A549 (cell line): ENCODE measurements at regions not wholly inside any gene's neighbourhood (a gene's known extent, or its start where the extent isn't known, plus 50 kb on each side); places are given as distances from the start of the nearest gene placed in this dataset.

Source experiments
- ATAC-seq, 2 experiments: fragments of 200-7000 bp in 1 of 2; fragments of >200 bp in 1 of 2; cut with Nextera tagmentation in 1 of 2; cut with Tn5 transposase in 1 of 2; 3 replicates each; pipeline versions ENCODE4 v1.8.0 to v1.9.1; 2018 to 2020; ENCODE audit warnings: mild to moderate bottlenecking in 1 of 2, moderate library complexity in 1 of 2
- CTCF ChIA-PET: fragments of 300-600 bp; sonication (Branson Sonifier 250); formaldehyde crosslinking; extraction: SDS; loops from one replicate; lab custom pipeline; 2021; ENCODE audit warnings: antibody characterized with exemption, inconsistent platforms; lab: Yijun Ruan, JAX
- POLR2A ChIA-PET: fragments of 350-600 bp; formaldehyde crosslinking; extraction: SDS; loops from one replicate; lab custom pipeline; 2021; ENCODE audit warnings: antibody characterized with exemption, inconsistent platforms; lab: Yijun Ruan, JAX
- DNase-seq, 2 experiments: peaks; one replicate each; pipeline versions ENCODE4 v3.0.0 to v3.0.0-alpha.2; 2011 to 2016; ENCODE audit warnings: low read depth in 1 of 2, low spot score in 1 of 2
- FAIRE-seq: peaks from 2 replicates; lab custom pipeline; 2011; peaks lifted over from hg19 to GRCh38; lab: Jason Lieb, UNC
- H3K27ac ChIP-seq, 2 experiments: fragments of >200 bp; sonication (Bioruptor Twin); formaldehyde crosslinking; 3 replicates each; pipeline ENCODE4 v1.5.1; 2016 to 2017
- H3K4me1 ChIP-seq: fragments of >200 bp; sonication (Bioruptor Twin); formaldehyde crosslinking; 3 replicates; pipeline ENCODE4 v1.6.1; 2016
- H3K4me2 ChIP-seq: fragments of >200 bp; sonication (Bioruptor Twin); formaldehyde crosslinking; 3 replicates; pipeline ENCODE4 v1.6.1; 2016
- H3K4me3 ChIP-seq: fragments of >200 bp; sonication (Bioruptor Twin); formaldehyde crosslinking; 3 replicates; pipeline ENCODE4 v1.5.1; 2016
- H3K9me3 ChIP-seq: fragments of >200 bp; sonication (Bioruptor Twin); formaldehyde crosslinking; 3 replicates; pipeline ENCODE4 v1.6.1; 2016
- CBX8 ChIP-seq: fragments of 200-600 bp; sonication (generic); IDR thresholded peaks from 2 replicates; pipeline ENCODE4 v1.6.1; 2016
- CEBPB ChIP-seq, 2 experiments: fragments of >200 bp in 1 of 2; sonication (Bioruptor Twin) in 1 of 2; formaldehyde crosslinking in 1 of 2; IDR thresholded peaks; 2 replicates each; pipeline ENCODE4 v1.6.1; 2012 to 2016
- CHD2 ChIP-seq: fragments of 150-350 bp; IDR thresholded peaks from 2 replicates; pipeline ENCODE4 v1.6.1; 2014; ENCODE audit warnings: low read length; ENCODE audit not compliant: partially characterized antibody
- EHF ChIP-seq: fragments of 250-450 bp; sonication (Bioruptor Pico); IDR thresholded peaks from 2 replicates; pipeline ENCODE4 v1.5.0; 2020; ENCODE audit warnings: mild to moderate bottlenecking
- FOSB ChIP-seq: fragments of 250-450 bp; sonication (Bioruptor Pico); IDR thresholded peaks from 2 replicates; pipeline ENCODE4 v1.5.0; 2020; ENCODE audit warnings: mild to moderate bottlenecking, moderate library complexity
- FOXS1 ChIP-seq: fragments of 250-450 bp; sonication (Bioruptor Pico); IDR thresholded peaks from 2 replicates; pipeline ENCODE4 v1.5.0; 2020; ENCODE audit warnings: mild to moderate bottlenecking, moderate library complexity
- HMGXB4 ChIP-seq: fragments of 250-450 bp; sonication (Bioruptor Pico); IDR thresholded peaks from 2 replicates; pipeline ENCODE4 v1.5.0; 2021; ENCODE audit warnings: mild to moderate bottlenecking, moderate library complexity, borderline replicate concordance
- HOXB13 ChIP-seq: fragments of 250-450 bp; sonication (Bioruptor Pico); IDR thresholded peaks from 2 replicates; pipeline ENCODE4 v1.5.0; 2020; ENCODE audit warnings: low read depth, mild to moderate bottlenecking, moderate library complexity
- KDM1A ChIP-seq: fragments of 200-600 bp; sonication (generic); IDR thresholded peaks from 2 replicates; pipeline ENCODE4 v1.6.1; 2016; ENCODE audit warnings: low read depth, mild to moderate bottlenecking
- MAFK ChIP-seq: fragments of 450-650 bp; IDR thresholded peaks from 2 replicates; pipeline ENCODE4 v1.6.1; 2014; ENCODE audit not compliant: partially characterized antibody
- NFE2L2 ChIP-seq: fragments of 150-350 bp; conservative IDR thresholded peaks from 2 replicates; pipeline ENCODE4 v1.6.1; 2014; ENCODE audit warnings: low read length
- PBX3 ChIP-seq: IDR thresholded peaks from 2 replicates; pipeline ENCODE4 v1.6.1; 2012
- RARB ChIP-seq: fragments of 250-450 bp; sonication (Bioruptor Pico); IDR thresholded peaks from 2 replicates; pipeline ENCODE4 v1.8.0; 2021; ENCODE audit warnings: mild to moderate bottlenecking, moderate library complexity
- REST ChIP-seq: fragments of 200-600 bp; sonication (generic); IDR thresholded peaks from 2 replicates; pipeline ENCODE4 v1.6.1; 2016; ENCODE audit warnings: antibody characterized with exemption, mild to moderate bottlenecking, moderate library complexity
- RNF2 ChIP-seq: fragments of 200-600 bp; sonication (generic); IDR thresholded peaks from 2 replicates; pipeline ENCODE4 v1.6.1; 2016; ENCODE audit warnings: low read depth, mild to moderate bottlenecking, antibody characterized with exemption, moderate library complexity, borderline replicate concordance
- TFCP2L1 ChIP-seq: fragments of 250-450 bp; sonication (Bioruptor Pico); IDR thresholded peaks from 2 replicates; pipeline ENCODE4 v1.5.0; 2021; ENCODE audit warnings: mild to moderate bottlenecking
- ZC3H11A ChIP-seq: fragments of 450-650 bp; IDR thresholded peaks from 2 replicates; pipeline ENCODE4 v1.6.1; 2014; ENCODE audit warnings: antibody characterized with exemption, mild to moderate bottlenecking
- ZFP36 ChIP-seq: fragments of 450-650 bp; IDR thresholded peaks from 2 replicates; pipeline ENCODE4 v1.6.1; 2014; ENCODE audit warnings: borderline replicate concordance; ENCODE audit not compliant: partially characterized antibody
- WGBS: methylation state at CpG from one replicate; pipeline ENCODE4 v1.1.6; 2017; ENCODE audit errors: missing lambda C conversion rate; 5-methylcytosine and 5-hydroxymethylcytosine counted together
- TF ChIP-seq, protein P1 (sequence below): IDR thresholded peaks from 2 replicates; pipeline ENCODE4 v1.6.1; 2012; ENCODE audit warnings: low read depth, borderline replicate concordance
- TF ChIP-seq, protein P2 (sequence below): fragments of >200 bp; sonication (Bioruptor Twin); formaldehyde crosslinking; IDR thresholded peaks from 3 replicates; pipeline ENCODE4 v1.6.1; 2016

GRCh38 chr7:153065051-153065450 lies 305.5 kb downstream of the ACTR3B start:
- no peak overlapping the region for H3K27ac ChIP-seq
- WGBS, result 0% methylated on average over 1 of the region's 1 CpG
- POLR2A ChIA-PET, result no interaction called here
- H3K4me1 ChIP-seq, result no peaks in the 10 kb centered on the region
- no peak for DNase-seq
- H3K4me2 ChIP-seq, result no peak overlapping the region
- no peak for FAIRE-seq
- no peak overlapping the region for H3K4me3 ChIP-seq
- no peak for ATAC-seq
- H3K9me3 ChIP-seq, result no peaks in the 10 kb centered on the region
- TF ChIP-seq PBX3, result no peak
- no peak for TF ChIP-seq REST
- TF ChIP-seq, protein P1, sequence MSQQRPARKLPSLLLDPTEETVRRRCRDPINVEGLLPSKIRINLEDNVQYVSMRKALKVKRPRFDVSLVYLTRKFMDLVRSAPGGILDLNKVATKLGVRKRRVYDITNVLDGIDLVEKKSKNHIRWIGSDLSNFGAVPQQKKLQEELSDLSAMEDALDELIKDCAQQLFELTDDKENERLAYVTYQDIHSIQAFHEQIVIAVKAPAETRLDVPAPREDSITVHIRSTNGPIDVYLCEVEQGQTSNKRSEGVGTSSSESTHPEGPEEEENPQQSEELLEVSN, result no peak
- no peak for TF ChIP-seq NFE2L2
- TF ChIP-seq, protein P2, sequence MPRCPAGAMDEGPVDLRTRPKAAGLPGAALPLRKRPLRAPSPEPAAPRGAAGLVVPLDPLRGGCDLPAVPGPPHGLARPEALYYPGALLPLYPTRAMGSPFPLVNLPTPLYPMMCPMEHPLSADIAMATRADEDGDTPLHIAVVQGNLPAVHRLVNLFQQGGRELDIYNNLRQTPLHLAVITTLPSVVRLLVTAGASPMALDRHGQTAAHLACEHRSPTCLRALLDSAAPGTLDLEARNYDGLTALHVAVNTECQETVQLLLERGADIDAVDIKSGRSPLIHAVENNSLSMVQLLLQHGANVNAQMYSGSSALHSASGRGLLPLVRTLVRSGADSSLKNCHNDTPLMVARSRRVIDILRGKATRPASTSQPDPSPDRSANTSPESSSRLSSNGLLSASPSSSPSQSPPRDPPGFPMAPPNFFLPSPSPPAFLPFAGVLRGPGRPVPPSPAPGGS, result no peak
- no peak for TF ChIP-seq FOXS1 (CRISPR knock-in tag)
- TF ChIP-seq MAFK, result no peak
- no peak for TF ChIP-seq HMGXB4 (CRISPR knock-in tag)
- TF ChIP-seq CHD2, result no peak
- TF ChIP-seq FOSB (CRISPR knock-in tag), result no peak
- no peak for TF ChIP-seq ZFP36
- no peak for TF ChIP-seq CBX8
- TF ChIP-seq ZC3H11A, result no peak
- no peak for TF ChIP-seq TFCP2L1 (CRISPR knock-in tag)
- no peak for TF ChIP-seq RARB (CRISPR knock-in tag)
- TF ChIP-seq HOXB13 (CRISPR knock-in tag), result no peak
- CTCF ChIA-PET, result interaction anchor here (0.6 to 1.0 kb wide), 3 partner anchors 17 to 1616 kb away, joined by 3 read pairs; no protein-coding TSS in a partner anchor

- CTCF ChIA-PET, result no interaction called here
- 5% methylated on average over 5 of the region's 5 CpGs for WGBS
- no peak overlapping the region for H3K27ac ChIP-seq
- H3K4me1 ChIP-seq, result no peaks in the 10 kb centered on the region
- no peak for FAIRE-seq
- no peak for TF ChIP-seq CEBPB (IDR thresholded peaks at IDR 0.05)
- no peak for TF ChIP-seq CHD2
- TF ChIP-seq RNF2, result no peak
- TF ChIP-seq KDM1A, result no peak
- no peak for TF ChIP-seq MAFK
- TF ChIP-seq EHF (CRISPR knock-in tag), result no peak
- no peak for TF ChIP-seq PBX3
- TF ChIP-seq, all 56 proteins: peak for 0
- Histone ChIP-seq H3K4me3 (no peak overlapping the region), H3K9me3 (no peaks in the 10 kb centered on the region), H3K4me2 (no peak overlapping the region)
- POLR2A ChIA-PET, result no interaction called here
- DNase-seq (no peak), ATAC-seq (no peak)
Measured at GRCh38 chr7:153066711-153067110, 307.2 kb downstream of the ACTR3B start.
